HUDEP-2 (cell line): ENCODE measurements at regions not wholly inside any gene's neighbourhood (a gene's known extent, or its start where the extent isn't known, plus 50 kb on each side); places are given as distances from the start of the nearest gene placed in this dataset.
"Not testable (repeated sequence)": the region's sequence is repeated elsewhere in the genome, so short reads cannot be mapped to it uniquely, and the experiment has no call there.

Source experiments
- DNase-seq, 76 experiments: peaks; one replicate each; lab custom pipeline; 2025; ENCODE audit not compliant: unreplicated experiment in 76 of 76; lab: John Stamatoyannopoulos, UW

GRCh38 chr14:106786697-106787096 is 1260.3 kb downstream of the TMEM121 start:
- DNase-seq = no peak

- DNase-seq = no peak
Measured at GRCh38 chr14:106787626-106788025, 1261.2 kb downstream of the TMEM121 start.

DNA sequence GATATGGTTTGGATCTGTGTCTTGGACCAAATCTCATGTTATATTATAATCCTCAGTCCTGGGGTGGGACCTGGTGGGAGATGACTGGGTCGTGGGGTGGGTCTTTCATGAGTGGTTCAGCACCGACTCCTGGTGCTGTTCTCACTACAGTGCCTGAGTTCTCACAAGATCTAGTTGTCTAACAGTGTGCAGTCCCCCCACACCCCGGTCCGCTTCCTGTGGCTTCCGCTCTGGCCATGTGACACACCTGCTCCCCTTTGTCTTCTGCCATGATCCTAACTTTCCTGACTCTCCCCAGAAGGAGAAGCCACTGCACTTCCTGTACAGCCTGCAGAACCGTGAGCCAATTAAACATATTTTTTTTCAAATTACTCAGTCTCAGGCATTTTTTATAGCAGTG is 1262.2 kb downstream of the TMEM121 start:
- no peak for DNase-seq

- no peak for DNase-seq
Measured at GRCh38 chr14:106789318-106789717, 1262.9 kb downstream of the TMEM121 start.

- peak in 63 of 76 experiments; percentile 1 to 76 (median 39) for DNase-seq
Measured at GRCh38 chr14:106790189-106791036, 1264.0 kb downstream of the TMEM121 start.

DNA sequence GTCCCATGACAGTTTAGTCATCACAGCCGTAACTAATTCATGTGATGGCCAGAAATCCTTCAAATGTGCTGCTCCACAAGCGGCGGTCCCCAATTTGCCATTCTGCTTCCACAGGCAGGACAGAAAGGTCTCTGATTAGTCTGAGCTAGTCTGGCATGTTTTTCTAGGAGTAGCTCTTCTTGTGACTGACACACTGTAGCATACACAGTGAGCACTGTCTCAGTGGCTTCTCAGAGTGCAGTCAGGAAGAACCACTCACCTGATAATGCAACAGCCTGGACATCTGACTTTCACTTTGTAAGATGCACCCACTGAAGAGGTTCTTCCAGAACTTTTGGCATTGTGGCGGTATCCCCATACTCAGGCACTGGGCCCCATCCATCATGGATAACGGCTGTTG is 1266.2 kb downstream of the TMEM121 start:
- no peak for DNase-seq

DNA sequence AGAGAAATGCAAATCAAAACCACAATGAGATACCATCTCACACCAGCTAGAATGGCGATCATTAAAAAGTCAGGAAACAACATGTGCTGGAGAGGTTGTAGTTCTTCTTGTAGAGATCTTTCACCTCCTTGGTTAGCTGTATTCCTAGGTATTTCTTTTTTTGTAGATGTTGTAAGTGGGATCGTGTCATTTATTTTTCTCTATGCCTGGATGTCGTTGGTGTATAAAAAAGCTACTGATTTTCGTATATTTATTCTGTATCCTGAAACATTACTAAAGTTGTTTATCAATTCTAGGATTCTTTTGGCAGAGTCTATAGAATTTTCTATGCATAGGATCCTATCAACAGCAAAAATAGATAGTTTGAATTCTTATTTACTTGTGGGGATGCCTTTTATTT is 1271.8 kb downstream of the TMEM121 start:
- DNase-seq = not testable (repeated sequence)

DNA sequence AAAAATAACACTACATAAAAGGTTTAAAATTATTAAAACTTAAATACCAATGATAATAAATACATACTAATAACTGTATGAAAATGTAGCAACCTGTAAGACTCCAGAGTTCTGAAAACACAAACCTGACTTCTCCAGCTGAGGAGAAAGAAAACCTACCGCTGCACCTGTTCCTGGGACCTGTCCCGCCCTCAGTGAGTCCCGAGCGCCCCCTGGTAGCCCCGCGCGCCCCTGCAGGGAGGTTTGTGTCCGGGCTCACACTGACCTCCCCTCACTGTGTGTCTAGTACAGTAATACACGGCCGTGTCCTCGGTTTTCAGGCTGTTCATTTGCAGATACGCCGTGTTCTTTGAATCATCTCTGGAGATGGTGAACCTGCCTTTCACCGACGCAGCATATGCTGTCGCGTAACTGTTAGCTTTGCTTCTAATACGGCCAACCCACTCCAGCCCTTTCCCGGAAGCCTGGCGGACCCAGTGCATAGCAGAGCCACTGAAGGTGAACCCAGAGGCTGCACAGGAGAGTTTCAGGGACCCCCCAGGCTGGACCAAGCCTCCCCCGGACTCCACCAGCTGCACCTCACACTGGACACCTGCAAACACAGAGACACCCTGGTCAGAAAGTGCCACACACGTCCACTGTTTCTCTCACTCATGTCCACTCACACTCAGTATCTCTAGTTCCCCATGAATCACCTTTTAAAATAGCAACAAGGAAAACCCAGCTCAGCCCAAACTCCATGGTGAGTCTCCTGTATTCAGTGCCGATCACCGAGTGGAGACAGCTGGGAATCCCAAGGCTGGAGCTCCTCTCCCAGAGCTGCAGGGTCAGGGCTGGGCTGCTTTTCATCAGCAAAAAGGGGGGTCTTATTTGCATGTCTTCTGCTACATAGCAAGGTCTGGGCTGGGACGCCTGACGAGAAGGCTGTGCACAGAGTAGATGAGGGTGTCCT is 1276.3 kb downstream of the TMEM121 start:
- peak in 3 of 76 experiments; percentile 1 to 14 (median 13) for DNase-seq

DNA sequence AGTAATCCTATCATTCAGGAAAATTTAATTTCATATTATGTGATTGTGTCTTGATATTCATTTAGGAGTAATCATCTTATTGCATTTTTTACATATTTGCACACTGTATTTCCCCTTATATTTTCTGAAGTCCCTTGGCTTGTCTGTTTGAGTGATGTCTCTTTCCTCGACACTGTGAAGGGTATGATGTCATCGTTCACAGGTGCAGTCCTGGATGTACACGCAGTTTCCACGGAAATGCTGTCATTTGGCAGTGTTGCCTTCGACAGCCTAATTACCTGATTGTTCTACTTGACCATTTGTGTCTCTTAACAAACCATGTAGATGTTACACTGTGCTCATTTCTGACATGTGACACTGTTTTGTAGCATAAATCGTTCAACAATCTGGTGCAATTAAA is 1277.0 kb downstream of the TMEM121 start:
- DNase-seq = no peak

DNA sequence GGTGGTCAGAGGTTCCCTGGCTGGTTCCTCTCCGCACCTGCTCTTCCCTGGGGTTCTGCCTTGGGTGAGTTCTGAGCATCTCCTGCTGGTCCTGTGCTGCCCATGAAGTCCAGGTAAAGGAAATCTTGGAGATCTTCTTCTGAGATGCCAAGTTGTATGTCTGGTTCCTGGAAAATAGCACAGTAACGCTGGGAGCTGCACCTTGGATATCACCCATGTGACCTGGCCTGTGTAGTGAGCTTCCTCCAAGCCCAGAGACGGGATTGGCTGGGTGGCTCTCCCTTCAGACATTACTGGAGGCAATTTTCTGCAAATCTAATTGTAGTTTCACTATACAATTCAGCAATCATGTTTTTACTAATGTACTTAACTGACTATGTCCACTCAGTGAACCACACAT is 1281.1 kb downstream of the TMEM121 start:
- DNase-seq = no peak

DNA sequence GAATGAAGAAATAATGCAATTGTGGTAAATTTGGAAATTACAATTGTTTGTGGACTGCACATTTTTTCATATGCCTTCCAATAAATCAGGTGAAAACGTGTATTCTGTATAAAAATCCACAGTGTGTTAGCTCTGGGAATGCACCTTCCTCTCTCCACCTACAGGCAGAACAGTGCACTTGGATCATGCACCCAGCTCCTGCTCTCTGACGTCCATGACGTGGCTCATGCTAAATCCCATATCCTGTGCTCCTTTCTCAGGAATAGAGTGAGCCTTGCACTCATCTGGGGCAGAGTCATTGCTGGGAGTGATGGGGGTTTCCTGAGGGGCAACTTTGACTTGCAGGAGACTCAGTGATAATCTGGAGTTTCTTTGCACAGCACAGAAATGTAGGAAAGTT is 1282.1 kb downstream of the TMEM121 start:
- no peak for DNase-seq

DNA sequence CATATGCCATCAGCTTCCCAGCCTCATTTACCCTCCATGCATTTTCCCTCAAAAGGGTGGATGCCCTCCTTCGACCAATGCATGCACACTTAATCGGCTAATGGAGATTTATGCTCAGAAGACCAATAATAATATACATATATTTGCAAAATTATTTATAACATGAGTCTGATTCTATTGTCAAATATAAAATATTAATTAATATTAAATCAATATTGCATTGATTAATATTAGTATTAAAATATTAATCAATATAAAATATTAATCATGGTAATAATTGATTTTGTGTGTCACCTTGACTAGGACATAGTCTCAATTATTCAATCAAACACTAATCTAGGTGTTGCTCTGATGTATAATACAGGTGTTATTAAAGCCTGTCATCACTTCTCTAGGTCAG is 1282.5 kb downstream of the TMEM121 start:
- DNase-seq = no peak

GRCh38 chr14:106809615-106810014 is 1283.2 kb downstream of the TMEM121 start:
- no peak for DNase-seq

DNA sequence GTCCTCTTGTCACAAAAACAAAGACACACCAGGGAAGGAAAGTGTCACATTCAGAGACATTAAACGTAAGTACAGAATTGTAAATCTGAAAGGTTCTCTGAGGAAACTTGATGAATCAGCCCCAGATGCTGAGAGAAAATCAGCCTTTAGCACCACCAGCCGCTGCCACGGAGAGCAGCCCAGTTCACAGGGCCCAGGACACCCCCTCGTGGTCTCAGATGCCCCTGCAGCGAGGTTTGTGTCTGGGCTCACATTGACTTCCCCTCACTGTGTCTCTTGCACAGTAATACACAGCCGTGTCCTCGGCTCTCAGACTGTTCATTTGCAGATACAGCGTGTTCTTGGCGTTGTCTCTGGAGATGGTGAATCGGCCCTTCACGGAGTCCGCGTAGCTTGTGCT is 1283.8 kb downstream of the TMEM121 start:
- DNase-seq = peak in 1 of 76 experiments; percentile 3

GRCh38 chr14:106811162-106811561 is 1284.8 kb downstream of the TMEM121 start:
- no peak for DNase-seq

GRCh38 chr14:106812788-106813476 is 1286.5 kb downstream of the TMEM121 start:
- DNase-seq = no peak

DNA sequence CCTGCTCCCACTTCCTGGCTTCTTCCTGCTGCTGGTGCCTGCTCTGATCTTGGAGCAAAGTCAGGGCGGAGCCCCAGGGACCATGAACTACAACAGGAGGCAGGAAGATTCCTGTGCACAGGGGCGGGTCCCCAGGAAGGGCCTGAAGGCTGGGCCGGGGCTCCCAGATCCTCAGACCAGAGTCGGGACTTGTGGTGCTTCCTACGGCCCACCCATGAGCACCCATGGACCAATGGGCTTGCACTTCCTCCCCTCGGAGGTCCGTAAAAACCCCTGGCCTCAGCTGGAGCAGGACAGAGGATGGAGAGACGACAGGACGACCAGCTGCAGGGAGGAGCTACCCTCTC is 1287.1 kb downstream of the TMEM121 start:
- no peak for DNase-seq

GRCh38 chr14:106820119-106820518 is 1293.7 kb downstream of the TMEM121 start:
- no peak for DNase-seq

GRCh38 chr14:106821119-106821518 is 1294.7 kb downstream of the TMEM121 start:
- DNase-seq = no peak

DNA sequence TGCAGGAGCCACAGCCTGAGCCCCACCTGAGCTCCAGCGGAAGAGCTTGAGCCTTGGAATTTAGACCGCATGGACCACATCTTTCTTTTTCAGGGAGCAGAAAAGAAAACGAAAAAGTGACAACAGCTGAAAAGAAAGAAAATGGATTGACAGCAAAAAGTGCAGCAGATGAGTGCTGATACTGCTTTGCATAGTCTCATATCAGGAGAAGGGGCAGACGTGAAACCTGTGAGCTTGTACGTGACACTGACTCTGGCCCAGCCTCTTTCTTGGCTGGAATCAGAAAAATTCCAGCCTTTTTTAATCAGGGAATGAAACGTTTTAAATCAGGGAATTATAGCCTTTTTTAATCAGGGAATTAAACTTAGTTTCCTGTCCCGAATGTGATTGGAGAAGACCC is 1296.5 kb downstream of the TMEM121 start:
- DNase-seq = no peak

GRCh38 chr14:106823552-106823951 is 1297.2 kb downstream of the TMEM121 start:
- no peak for DNase-seq
